RPMI8226 (cell line): ENCODE measurements at regions not wholly inside any gene's neighbourhood (a gene's known extent, or its start where the extent isn't known, plus 50 kb on each side); places are given as distances from the start of the nearest gene placed in this dataset.
"Not testable (repeated sequence)": the region's sequence is repeated elsewhere in the genome, so short reads cannot be mapped to it uniquely, and the experiment has no call there.

Experiments
- DNase-seq: peaks from one replicate; pipeline ENCODE4 v3.0.0-alpha.2; 2015

- no peak for DNase-seq
These were observed 146.5 kb upstream of the PRSS1 start for GRCh38 chr7:142602756-142603155.

- DNase-seq: no peak
These were observed 147.1 kb upstream of the PRSS1 start for GRCh38 chr7:142602183-142602582.

- DNase-seq: no peak
These were observed 151.0 kb upstream of the PRSS1 start for GRCh38 chr7:142598297-142598696.

- no peak for DNase-seq
These were observed 151.7 kb upstream of the PRSS1 start for GRCh38 chr7:142597547-142597946.

GRCh38 chr7:142595816-142596516 lies 153.3 kb upstream of the PRSS1 start:
- DNase-seq: no peak

- no peak for DNase-seq
These were observed 155.2 kb upstream of the PRSS1 start for GRCh38 chr7:142594078-142594477.

GRCh38 chr7:142593106-142593505 lies 156.2 kb upstream of the PRSS1 start:
- no peak for DNase-seq

GRCh38 chr7:142592664-142593063 lies 156.6 kb upstream of the PRSS1 start:
- no peak for DNase-seq

GRCh38 chr7:142592231-142592630 lies 157.0 kb upstream of the PRSS1 start:
- no peak for DNase-seq

GRCh38 chr7:142590830-142591457 lies 158.3 kb upstream of the PRSS1 start:
- DNase-seq: no peak

GRCh38 chr7:142590077-142590476 lies 159.2 kb upstream of the PRSS1 start:
- no peak for DNase-seq

- peak; percentile 85 for DNase-seq
These were observed 161.6 kb upstream of the PRSS1 start for GRCh38 chr7:142587578-142588191.

- DNase-seq: no peak
These were observed 162.7 kb upstream of the PRSS1 start for GRCh38 chr7:142586611-142587010.

- no peak for DNase-seq
These were observed 163.8 kb upstream of the PRSS1 start for GRCh38 chr7:142585425-142585824.

GRCh38 chr7:142584765-142585164 lies 164.5 kb upstream of the PRSS1 start:
- no peak for DNase-seq

GRCh38 chr7:142583446-142583845 lies 165.8 kb upstream of the PRSS1 start:
- no peak for DNase-seq

- DNase-seq: no peak
These were observed 166.9 kb upstream of the PRSS1 start for GRCh38 chr7:142582351-142582750.

GRCh38 chr7:142581341-142581740 lies 167.9 kb upstream of the PRSS1 start:
- peak; percentile 64 for DNase-seq

- no peak for DNase-seq
These were observed 169.3 kb upstream of the PRSS1 start for GRCh38 chr7:142579946-142580345.

GRCh38 chr7:142575351-142575750 lies 173.9 kb upstream of the PRSS1 start:
- DNase-seq: not testable (repeated sequence)

GRCh38 chr7:142571581-142571980 lies 177.7 kb upstream of the PRSS1 start:
- no peak for DNase-seq

- no peak for DNase-seq
These were observed 179.4 kb upstream of the PRSS1 start for GRCh38 chr7:142569851-142570250.

- no peak for DNase-seq
These were observed 180.7 kb upstream of the PRSS1 start for GRCh38 chr7:142568435-142569097.
